C4-2B (cell line): ENCODE measurements at regions not wholly inside any gene's neighbourhood (a gene's known extent, or its start where the extent isn't known, plus 50 kb on each side); places are given as distances from the start of the nearest gene placed in this dataset.

Experiments
- ZFX ChIP-seq: fragments of 450-650 bp; IDR thresholded peaks from 2 replicates; pipeline ENCODE4 v1.6.1; 2017
- TF ChIP-seq, protein P1 (sequence below): fragments of 450-650 bp; conservative IDR thresholded peaks from 2 replicates; pipeline ENCODE4 v1.5.1; 2017; ENCODE audit warnings: mild to moderate bottlenecking

- TF ChIP-seq, protein P1, sequence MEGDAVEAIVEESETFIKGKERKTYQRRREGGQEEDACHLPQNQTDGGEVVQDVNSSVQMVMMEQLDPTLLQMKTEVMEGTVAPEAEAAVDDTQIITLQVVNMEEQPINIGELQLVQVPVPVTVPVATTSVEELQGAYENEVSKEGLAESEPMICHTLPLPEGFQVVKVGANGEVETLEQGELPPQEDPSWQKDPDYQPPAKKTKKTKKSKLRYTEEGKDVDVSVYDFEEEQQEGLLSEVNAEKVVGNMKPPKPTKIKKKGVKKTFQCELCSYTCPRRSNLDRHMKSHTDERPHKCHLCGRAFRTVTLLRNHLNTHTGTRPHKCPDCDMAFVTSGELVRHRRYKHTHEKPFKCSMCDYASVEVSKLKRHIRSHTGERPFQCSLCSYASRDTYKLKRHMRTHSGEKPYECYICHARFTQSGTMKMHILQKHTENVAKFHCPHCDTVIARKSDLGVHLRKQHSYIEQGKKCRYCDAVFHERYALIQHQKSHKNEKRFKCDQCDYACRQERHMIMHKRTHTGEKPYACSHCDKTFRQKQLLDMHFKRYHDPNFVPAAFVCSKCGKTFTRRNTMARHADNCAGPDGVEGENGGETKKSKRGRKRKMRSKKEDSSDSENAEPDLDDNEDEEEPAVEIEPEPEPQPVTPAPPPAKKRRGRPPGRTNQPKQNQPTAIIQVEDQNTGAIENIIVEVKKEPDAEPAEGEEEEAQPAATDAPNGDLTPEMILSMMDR, result no peak
- no peak for TF ChIP-seq ZFX
These were observed 183.5 kb upstream of the ADGRL4 start for GRCh38 chr1:79190074-79190473.
